Stimulated activated naive CD8-positive, alpha-beta T cell treated with anti-CD3 and anti-CD28 coated beads, Interleukin-15, amount 100 ng/mL, for 72 hours (primary cell): ENCODE measurements at regions not wholly inside any gene's neighbourhood (a gene's known extent, or its start where the extent isn't known, plus 50 kb on each side); places are given as distances from the start of the nearest gene placed in this dataset.
"Not testable (repeated sequence)": the region's sequence is repeated elsewhere in the genome, so short reads cannot be mapped to it uniquely, and the experiment has no call there.

ENCODE experiments used
- ATAC-seq: fragments of 150-1000 bp; cut with Tn5 transposase; 2 replicates; pipeline ENCODE4 v1.10.0; 2021; ENCODE audit warnings: mild to moderate bottlenecking, moderate library complexity
- DNase-seq, 2 donors: peaks; one replicate each; pipeline ENCODE4 v3.0.0; 2021 to 2022
- H3K27ac Mint-ChIP-seq, 2 donors: one replicate each; pipeline ENCODE4 v1.8.0; 2022; ENCODE audit warnings: mild to moderate bottlenecking in 2 of 2, mixed read lengths in 2 of 2, moderate library complexity in 2 of 2
- H3K27me3 Mint-ChIP-seq: one replicate; pipeline ENCODE4 v1.8.0; 2022; ENCODE audit warnings: mixed read lengths
- H3K4me1 Mint-ChIP-seq: one replicate; pipeline ENCODE4 v1.8.0; 2022; ENCODE audit warnings: mild to moderate bottlenecking, mixed read lengths
- H3K4me3 Mint-ChIP-seq, 2 donors: one replicate each; pipeline ENCODE4 v1.8.0; 2022; ENCODE audit warnings: mild to moderate bottlenecking in 2 of 2, mixed read lengths in 2 of 2, moderate library complexity in 1 of 2
- H3K9me3 Mint-ChIP-seq, 2 donors: one replicate each; pipeline ENCODE4 v1.8.0; 2022; ENCODE audit warnings: mixed read lengths in 2 of 2

DNA sequence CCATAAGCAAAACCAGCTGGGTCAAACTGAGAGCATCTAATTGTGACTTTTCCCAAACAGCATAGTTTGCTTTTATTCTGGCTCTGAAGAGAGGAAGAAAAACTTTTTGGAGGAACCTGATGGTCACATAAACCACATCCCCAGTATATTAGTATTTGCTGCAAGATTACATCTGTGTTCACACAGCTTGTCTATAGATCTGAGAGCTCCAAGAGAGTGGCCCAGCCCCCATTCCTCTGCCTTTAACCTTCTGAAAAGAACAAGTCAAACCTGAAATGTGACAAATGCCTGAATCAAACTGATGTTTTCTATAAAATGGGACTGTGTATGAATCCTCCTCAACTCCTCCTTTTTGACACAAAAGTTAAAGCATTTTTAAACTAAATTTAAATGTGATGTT lies 435.2 kb downstream of the ZNF479 start:
- H3K27me3 Mint-ChIP-seq, ATAC-seq, H3K4me1 Mint-ChIP-seq, H3K27ac Mint-ChIP-seq, H3K4me3 Mint-ChIP-seq, DNase-seq: not testable (repeated sequence)
- H3K9me3 Mint-ChIP-seq = peaks cover 20 to 21% of the 10 kb centered on the region in 2 donors

DNA sequence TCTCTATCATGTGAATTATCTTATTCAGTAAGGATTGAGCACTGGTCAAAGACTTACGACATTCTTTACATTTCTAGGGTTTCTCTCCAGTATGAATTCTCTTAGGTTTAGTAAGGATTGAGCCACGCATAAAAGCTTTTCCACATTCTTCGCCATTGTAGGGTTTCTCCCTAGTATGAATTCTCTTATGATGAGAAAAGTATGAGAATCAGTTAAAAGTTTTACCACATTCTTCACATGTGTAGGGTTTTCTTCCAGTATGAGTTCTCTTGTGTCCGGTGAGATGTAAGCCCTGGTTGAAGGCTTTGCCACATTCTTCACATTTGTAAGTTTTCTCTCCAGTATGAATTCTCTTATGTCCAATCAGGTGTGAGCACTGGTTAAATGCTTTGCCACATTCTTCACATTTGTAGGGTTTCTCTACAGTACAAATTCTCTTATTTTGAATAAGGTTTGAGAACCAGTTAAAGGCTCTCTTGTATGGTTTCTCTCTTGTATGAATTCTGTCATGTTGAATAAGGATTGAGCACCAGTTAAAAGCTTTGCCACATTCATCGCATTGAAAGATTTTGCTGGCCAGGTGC lies 445.9 kb downstream of the ZNF479 start:
- Mint-ChIP-seq H3K4me3 (no peak overlapping the region), H3K27me3 (no peaks in the 10 kb centered on the region), H3K4me1 (no peaks in the 10 kb centered on the region), H3K9me3 (peaks cover 36 to 38% of the 10 kb centered on the region in 2 donors), H3K27ac (no peak overlapping the region)
- no peak for DNase-seq
- no peak for ATAC-seq

DNA sequence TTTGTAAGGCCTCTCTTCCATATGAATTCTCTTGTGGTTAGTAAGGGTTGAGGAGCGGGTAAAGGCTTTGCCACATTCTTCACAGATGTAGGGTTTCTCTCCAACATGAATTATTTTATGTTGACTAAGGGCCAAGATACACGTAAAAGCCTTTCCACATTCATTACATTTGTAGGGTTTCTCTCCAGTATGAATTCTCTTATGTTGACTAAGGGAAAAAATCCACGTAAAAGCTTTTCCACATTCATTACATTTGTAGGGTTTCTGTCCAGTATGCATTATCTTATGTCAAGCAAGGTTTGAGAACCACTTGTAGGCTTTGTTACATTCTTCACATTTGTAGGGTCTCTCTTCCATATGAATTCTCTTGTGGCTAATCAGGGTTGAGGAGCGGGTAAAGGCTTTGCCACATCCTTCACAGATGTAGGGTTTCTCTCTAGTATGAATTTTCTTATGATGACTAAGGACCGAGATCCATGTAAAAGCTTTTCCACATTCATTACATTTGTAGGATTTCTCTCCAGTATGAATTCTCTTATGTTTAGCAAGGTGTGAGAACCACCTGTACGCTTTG lies 493.0 kb downstream of the ZNF479 start:
- Mint-ChIP-seq H3K4me1 (no peaks in the 10 kb centered on the region), H3K4me3 (no peak overlapping the region), H3K27ac (no peak overlapping the region), H3K9me3 (peaks cover 35 to 51% of the 10 kb centered on the region in 2 donors), H3K27me3 (no peaks in the 10 kb centered on the region)
- DNase-seq = no peak
- ATAC-seq = no peak

DNA sequence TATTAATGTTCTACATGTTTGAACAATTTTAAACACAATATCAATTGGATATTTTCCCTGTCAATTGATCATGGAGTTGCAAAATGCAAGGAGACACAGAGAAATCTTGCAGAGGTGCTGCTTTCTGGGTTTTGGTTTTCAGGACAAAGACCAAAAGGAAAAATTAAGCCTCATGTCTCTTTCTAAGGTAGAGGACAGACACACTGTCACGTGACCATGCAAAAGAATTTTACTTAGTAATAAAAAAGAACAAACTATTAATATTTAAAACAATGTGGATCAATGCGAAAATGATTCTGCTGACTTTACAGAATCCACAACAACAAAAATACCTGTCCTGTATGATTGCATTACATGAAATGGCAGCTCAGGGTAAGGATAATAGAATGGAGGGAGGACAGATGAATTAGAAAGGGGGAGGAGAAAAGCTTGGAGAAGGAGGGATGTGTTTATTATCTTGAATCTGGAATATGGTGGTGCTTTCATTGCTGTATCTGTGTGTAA lies 493.7 kb upstream of the NUPR2 start:
- H3K4me3 Mint-ChIP-seq = no peak overlapping the region
- H3K9me3 Mint-ChIP-seq = peaks cover 21 to 50% of the 10 kb centered on the region in 2 donors
- ATAC-seq = no peak
- H3K27ac Mint-ChIP-seq = no peak overlapping the region
- no peaks in the 10 kb centered on the region for H3K4me1 Mint-ChIP-seq
- H3K27me3 Mint-ChIP-seq = no peaks in the 10 kb centered on the region
- no peak for DNase-seq

DNA sequence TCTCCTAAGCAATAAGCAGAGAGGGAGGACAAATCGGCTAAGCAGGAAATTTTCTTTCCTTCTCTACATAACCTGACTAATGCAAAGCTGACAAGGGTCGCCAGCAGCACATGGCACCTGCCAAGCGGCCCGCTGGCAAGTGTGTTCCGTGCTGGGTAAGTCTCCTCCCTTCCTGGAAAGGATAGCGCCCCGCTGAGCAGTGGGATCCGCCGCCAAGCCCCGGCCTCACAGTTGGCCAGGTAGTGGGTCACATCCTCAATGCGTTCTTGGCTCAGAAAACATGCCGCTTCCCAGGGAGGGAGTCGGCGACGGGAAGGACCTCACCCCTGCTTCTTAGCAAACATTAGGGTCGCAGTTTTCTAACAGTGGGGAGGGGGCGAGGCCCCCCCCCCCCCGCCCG lies 488.9 kb upstream of the NUPR2 start:
- no peak overlapping the region for H3K4me3 Mint-ChIP-seq
- DNase-seq = no peak
- H3K9me3 Mint-ChIP-seq = peaks cover 31 to 40% of the 10 kb centered on the region in 2 donors
- no peaks in the 10 kb centered on the region for H3K27me3 Mint-ChIP-seq
- no peak for ATAC-seq
- no peaks in the 10 kb centered on the region for H3K4me1 Mint-ChIP-seq
- H3K27ac Mint-ChIP-seq = no peak overlapping the region

DNA sequence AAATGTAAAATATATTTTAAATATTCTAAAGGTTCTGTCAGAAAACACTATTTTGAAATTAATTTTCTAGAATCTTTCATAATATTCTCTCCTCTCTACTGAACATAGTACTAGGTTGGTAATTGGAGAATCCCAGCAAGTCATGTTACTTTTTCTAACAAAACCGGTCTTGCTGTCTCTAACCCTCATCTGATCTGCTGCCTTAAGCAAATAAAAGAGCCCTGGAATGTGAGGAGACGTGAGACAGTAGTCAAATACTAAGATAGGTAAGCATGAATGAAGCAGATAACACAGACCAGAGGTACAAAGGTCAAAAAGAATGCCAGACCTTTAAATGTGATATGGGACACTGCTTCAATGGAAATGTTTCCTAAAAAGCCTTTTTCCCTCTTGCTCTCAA lies 462.4 kb upstream of the NUPR2 start:
- ATAC-seq (no peak), DNase-seq (no peak)
- H3K9me3 Mint-ChIP-seq = peaks cover 28 to 30% of the 10 kb centered on the region in 2 donors
- H3K27me3 Mint-ChIP-seq = no peaks in the 10 kb centered on the region
- no peak overlapping the region for H3K27ac Mint-ChIP-seq
- no peaks in the 10 kb centered on the region for H3K4me1 Mint-ChIP-seq
- no peak overlapping the region for H3K4me3 Mint-ChIP-seq

DNA sequence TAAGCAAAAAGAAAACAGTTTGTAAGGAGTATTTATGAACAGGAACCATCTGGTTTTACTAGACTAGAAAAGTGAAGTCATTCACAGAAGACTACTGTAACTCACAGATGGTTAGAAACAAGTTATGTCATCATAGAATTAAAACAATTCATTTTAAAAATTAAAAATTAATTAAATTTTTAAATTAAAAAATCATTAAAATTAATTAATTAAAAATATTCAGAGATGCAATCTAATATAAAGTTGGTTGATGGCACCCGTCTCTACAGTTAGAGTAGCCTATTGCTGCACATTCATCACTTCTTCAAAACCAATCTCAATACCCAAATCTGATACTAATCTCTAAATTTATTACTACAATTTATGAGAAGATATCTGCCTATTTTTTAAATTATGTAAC lies 454.8 kb upstream of the NUPR2 start:
- ATAC-seq (no peak), DNase-seq (no peak)
- H3K4me3 Mint-ChIP-seq = no peak overlapping the region
- no peaks in the 10 kb centered on the region for H3K27me3 Mint-ChIP-seq
- peaks cover 0 to 35% of the 10 kb centered on the region in 2 donors for H3K9me3 Mint-ChIP-seq
- no peak overlapping the region for H3K27ac Mint-ChIP-seq
- H3K4me1 Mint-ChIP-seq = no peaks in the 10 kb centered on the region

DNA sequence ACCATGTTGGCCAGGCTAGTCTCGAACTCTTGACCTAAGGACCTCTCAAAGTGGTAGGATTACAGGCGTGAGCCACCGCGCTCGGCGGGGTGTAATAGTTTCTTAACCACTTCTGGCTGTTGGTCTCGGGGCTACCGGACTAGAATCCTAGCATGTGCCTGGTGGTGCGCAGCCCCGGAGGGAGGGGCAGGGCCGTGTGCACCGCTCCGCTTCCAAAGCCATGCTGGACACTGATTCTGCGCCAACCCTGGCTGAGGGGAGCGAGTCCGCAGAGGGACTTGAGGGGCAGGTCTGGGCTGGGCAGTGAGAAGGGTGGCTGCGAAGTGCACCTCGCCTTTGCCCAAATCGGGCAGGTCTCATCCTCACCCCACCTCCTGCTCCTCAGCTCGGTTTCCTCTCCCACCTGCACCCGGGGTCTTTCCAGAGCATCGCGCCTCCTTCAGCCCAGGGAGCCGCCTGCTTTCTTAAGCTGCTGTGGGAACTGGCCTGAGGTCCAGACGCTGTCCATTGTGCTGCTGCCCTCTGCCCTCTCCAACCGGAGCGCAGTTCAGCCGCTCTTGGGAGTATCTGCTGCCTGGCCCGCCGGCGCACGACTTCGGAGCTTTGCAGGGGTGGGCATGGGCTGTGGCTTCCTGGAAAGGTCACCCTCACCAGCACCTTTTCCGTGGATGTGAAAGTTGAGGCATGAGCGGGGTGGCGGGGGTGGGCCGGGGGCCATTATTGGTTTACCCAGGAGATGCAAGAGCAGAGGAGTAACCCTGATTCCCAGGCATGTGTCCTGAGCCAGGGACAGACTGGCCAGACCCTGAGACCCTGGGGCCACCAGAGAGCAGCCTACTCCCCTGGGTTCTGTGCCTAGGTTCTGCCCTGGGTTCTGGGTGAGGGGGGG lies 422.6 kb upstream of the NUPR2 start:
- no peaks in the 10 kb centered on the region for H3K27me3 Mint-ChIP-seq
- ATAC-seq (no peak), DNase-seq (no peak)
- H3K4me3 Mint-ChIP-seq = no peak overlapping the region
- H3K4me1 Mint-ChIP-seq = no peaks in the 10 kb centered on the region
- no peak overlapping the region for H3K27ac Mint-ChIP-seq
- H3K9me3 Mint-ChIP-seq = peaks cover 21 to 56% of the 10 kb centered on the region in 2 donors

DNA sequence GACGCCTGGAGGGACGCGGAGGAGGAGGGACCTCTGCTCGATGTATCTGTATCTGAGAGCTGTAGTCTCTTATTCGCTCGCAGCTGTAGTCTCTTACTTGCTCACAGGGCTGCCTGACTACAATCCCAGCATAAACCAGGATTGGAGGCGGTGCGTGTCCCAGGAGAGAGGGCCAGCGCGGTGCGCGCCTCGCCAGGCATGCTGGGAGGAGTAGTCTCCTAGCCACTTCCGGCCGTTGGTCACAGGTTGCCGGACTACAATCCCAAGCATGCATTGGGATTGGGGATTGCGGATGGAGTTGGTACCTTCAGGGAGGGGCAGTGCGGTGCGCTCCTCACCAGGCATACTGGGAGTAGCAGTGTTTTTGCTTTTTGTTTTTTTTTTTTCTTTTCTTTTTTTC lies 421.7 kb upstream of the NUPR2 start:
- H3K9me3 Mint-ChIP-seq = peaks cover 21 to 57% of the 10 kb centered on the region in 2 donors
- ATAC-seq = no peak
- no peak overlapping the region for H3K4me3 Mint-ChIP-seq

DNA sequence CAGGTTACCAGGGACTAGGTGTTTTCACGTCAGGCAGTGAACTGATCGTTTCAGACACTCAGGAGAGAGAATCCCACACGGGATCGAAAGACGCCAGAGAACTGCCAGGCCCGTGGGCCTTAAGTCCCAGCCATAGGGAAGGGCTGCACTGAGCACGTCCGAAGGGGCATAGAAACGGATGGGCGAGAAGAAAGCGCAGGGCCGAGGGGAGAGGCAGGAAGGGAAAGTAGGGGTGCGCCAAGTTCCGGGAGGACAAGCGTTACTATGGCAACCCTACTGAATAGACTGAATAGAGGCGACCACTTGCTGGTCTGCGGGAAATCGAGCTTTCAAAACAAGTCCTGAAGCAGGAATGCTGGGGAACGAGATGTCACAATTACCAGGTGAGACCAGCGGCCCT lies 421.3 kb upstream of the NUPR2 start:
- Mint-ChIP-seq H3K4me1 (no peaks in the 10 kb centered on the region), H3K4me3 (no peak overlapping the region), H3K9me3 (peaks cover 18 to 54% of the 10 kb centered on the region in 2 donors), H3K27me3 (no peaks in the 10 kb centered on the region), H3K27ac (no peak overlapping the region)
- ATAC-seq = no peak
- no peak for DNase-seq

More for the DNA sequence above, 421.7 kb upstream of the NUPR2 start:
- H3K27me3 Mint-ChIP-seq = no peaks in the 10 kb centered on the region
- no peak overlapping the region for H3K27ac Mint-ChIP-seq
- no peaks in the 10 kb centered on the region for H3K4me1 Mint-ChIP-seq
- DNase-seq = no peak

DNA sequence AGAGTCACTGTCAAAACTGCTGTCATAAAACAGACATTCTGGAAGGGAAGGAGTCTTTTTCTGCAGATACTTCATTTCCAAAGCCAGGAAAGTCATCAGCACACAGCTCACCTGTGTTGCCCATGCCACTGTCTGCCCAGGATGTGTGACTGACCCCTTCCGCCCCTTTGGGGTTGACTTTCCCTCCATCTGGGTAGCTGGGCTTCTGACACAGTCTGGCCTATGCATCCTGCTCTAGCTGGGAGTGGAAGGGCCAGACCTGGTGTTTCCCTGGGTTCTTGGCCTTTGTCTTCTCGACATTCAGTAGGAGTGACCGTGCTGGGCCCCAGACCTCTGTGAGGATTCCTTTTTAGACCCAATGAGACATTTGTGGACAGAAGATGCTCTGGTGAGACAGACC lies 378.9 kb upstream of the NUPR2 start:
- H3K4me3 Mint-ChIP-seq = no peak overlapping the region
- no peaks in the 10 kb centered on the region for H3K4me1 Mint-ChIP-seq
- no peaks in the 10 kb centered on the region for H3K27me3 Mint-ChIP-seq
- ATAC-seq (no peak), DNase-seq (no peak)
- H3K9me3 Mint-ChIP-seq = peaks cover 5 to 60% of the 10 kb centered on the region in 2 donors
- no peak overlapping the region for H3K27ac Mint-ChIP-seq

DNA sequence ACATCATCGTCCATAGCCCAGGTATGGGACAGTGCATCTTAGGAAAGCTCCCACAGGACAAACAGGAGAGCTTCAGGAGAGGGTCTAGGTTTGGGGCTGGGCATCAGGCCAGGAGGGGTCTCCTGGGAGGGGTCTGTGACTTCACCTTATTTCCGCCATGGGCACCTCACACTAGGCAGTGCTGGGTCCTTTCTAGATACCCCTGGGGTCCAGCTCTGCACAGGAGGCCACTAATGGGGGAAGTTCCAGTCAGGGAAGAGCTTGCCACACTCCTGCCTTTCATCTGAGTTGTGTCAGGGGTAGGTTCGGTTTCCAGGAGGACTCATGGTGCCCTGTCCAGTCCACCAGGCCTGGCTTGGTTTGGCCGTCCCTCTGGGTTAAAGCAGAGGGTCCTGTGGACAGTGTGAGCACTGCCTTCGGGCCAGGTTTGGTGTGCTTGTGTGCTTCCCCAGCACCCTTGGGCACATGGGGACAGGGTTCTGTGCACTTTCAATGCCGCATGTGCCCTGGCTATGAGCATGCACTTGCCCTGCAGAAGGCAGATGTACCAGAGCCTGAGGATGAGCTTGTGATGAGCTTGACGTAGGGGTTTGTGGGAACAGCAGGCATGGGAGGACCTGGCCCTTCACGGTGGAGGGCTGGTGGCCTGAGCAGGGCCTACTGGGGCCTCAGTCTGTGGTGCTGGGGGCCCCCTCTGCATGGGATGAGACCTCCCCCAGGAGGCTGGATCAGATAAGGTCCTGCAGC lies 377.7 kb upstream of the NUPR2 start:
- H3K27me3 Mint-ChIP-seq = no peaks in the 10 kb centered on the region
- no peak overlapping the region for H3K4me3 Mint-ChIP-seq
- ATAC-seq = no peak
- no peak for DNase-seq
- peaks cover 5 to 55% of the 10 kb centered on the region in 2 donors for H3K9me3 Mint-ChIP-seq
- no peaks in the 10 kb centered on the region for H3K4me1 Mint-ChIP-seq
- no peak overlapping the region for H3K27ac Mint-ChIP-seq

DNA sequence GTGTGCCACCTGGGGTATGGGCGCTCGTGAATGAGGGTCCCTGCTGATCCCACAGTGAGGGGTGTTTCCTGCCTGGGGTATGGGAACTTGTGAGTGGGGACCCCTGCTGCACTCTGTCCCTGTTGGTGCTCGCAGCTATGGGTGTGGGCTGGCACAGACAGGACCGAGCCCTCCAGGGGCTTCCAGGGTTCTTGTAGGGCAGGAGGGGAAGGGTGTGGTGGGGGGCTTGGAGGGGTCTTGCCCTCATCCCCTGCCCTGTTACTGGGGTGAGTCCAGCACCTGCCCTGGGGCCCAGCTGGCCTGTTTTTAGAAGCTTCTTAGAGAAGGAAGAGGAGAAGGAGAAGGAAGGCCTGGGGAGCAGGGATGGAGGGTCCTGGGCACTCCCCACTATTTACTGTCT lies 377.0 kb upstream of the NUPR2 start:
- Mint-ChIP-seq H3K4me1 (no peaks in the 10 kb centered on the region), H3K27me3 (no peaks in the 10 kb centered on the region), H3K9me3 (peaks cover 4 to 60% of the 10 kb centered on the region in 2 donors), H3K27ac (no peak overlapping the region), H3K4me3 (no peak overlapping the region)
- no peak for DNase-seq
- ATAC-seq = no peak

DNA sequence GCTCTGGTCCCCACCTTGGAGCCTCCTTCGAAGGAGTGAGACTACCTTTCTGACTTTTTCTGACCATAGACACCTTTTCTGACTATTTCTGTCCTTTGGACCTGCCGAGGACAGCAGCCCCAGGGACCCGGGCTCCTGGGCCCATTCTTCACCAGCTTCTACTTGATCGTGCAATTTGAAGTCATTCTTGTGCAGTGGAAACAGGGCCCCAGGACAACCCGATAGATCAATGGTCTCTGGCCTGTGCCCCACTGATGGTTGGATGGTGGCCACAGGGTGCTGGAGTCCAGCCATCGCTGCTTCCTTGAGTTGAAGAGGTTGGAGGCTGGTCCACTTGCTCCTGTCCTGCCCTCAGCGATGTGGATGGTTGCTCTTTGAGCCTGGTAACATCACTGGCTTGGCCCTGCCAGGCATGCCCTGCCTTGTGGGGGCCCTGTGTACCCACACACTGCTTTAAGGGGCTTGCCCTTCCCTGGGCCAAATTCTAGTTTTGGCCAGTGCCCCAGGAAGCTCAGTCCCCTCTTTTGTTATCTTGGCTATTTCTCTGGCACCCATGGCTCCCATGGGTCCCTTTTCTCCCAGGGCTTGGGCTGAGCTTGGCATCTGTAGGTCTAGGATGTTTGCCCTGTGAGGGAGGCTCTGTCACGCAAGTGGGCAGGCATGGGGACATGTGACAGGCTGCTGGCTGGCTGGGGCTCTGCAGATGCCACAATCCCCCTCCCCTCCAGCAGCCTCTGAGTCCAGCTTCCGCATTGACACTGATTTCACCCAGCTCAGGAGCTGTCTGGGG lies 375.6 kb upstream of the NUPR2 start:
- no peaks in the 10 kb centered on the region for H3K27me3 Mint-ChIP-seq
- no peak overlapping the region for H3K4me3 Mint-ChIP-seq
- ATAC-seq = no peak
- H3K4me1 Mint-ChIP-seq = no peaks in the 10 kb centered on the region
- no peak overlapping the region for H3K27ac Mint-ChIP-seq
- DNase-seq = no peak
- peaks cover 4 to 60% of the 10 kb centered on the region in 2 donors for H3K9me3 Mint-ChIP-seq
